ENCODE measurements at regions not wholly inside any gene's neighbourhood (a gene's known extent, or its start where the extent isn't known, plus 50 kb on each side); places are given as distances from the start of the nearest gene placed in this dataset.

DNA sequence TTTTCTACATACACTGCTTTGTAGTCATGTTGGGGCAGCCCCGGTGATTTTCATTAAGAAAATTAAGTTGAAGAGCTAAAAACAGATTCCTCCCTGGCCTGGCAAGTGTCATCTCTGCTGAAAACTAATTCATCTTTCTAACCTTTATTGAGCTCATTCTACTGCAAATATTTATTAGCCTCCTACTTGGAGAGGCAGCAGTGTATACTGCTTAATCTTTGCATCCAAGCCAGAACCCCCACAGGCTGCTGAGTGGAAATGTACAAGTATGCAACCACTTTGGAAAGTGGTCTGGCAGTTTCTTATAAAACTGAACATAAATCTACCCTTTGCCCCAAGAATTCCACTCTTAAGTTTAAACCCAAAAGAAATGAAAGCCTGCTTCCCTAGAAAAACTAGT lies 223.4 kb downstream of the DRD1 start:
- TF ChIP-seq PPARA (CRISPR knock-in tag; IDR thresholded peaks at IDR 0.05; ENCODE audit: borderline replicate concordance) (no peak), ZNF565 (CRISPR knock-in tag; conservative IDR thresholded peaks at IDR 0.05; ENCODE audit: low read depth) (no peak), ISL1 (CRISPR knock-in tag; IDR thresholded peaks at IDR 0.05) (no peak), ARNTL (CRISPR knock-in tag; IDR thresholded peaks at IDR 0.05; ENCODE audit: borderline replicate concordance, low read depth) (no peak), TOX (CRISPR knock-in tag; IDR thresholded peaks at IDR 0.05; ENCODE audit: borderline replicate concordance) (no peak), RARB (CRISPR knock-in tag; IDR thresholded peaks at IDR 0.05) (no peak)
- TF ChIP-seq, protein P1, sequence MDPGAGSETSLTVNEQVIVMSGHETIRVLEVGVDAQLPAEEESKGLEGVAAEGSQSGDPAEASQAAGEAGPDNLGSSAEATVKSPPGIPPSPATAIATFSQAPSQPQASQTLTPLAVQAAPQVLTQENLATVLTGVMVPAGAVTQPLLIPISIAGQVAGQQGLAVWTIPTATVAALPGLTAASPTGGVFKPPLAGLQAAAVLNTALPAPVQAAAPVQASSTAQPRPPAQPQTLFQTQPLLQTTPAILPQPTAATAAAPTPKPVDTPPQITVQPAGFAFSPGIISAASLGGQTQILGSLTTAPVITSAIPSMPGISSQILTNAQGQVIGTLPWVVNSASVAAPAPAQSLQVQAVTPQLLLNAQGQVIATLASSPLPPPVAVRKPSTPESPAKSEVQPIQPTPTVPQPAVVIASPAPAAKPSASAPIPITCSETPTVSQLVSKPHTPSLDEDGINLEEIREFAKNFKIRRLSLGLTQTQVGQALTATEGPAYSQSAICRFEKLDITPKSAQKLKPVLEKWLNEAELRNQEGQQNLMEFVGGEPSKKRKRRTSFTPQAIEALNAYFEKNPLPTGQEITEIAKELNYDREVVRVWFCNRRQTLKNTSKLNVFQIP (CRISPR knock-in tag; IDR thresholded peaks at IDR 0.05; ENCODE audit: borderline replicate concordance, low read depth): no peak
- TF ChIP-seq, protein P2, sequence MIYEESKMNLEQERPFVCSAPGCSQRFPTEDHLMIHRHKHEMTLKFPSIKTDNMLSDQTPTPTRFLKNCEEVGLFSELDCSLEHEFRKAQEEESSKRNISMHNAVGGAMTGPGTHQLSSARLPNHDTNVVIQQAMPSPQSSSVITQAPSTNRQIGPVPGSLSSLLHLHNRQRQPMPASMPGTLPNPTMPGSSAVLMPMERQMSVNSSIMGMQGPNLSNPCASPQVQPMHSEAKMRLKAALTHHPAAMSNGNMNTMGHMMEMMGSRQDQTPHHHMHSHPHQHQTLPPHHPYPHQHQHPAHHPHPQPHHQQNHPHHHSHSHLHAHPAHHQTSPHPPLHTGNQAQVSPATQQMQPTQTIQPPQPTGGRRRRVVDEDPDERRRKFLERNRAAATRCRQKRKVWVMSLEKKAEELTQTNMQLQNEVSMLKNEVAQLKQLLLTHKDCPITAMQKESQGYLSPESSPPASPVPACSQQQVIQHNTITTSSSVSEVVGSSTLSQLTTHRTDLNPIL (CRISPR knock-in tag; IDR thresholded peaks at IDR 0.05; ENCODE audit: low read depth): no peak
- TF ChIP-seq, protein P3, sequence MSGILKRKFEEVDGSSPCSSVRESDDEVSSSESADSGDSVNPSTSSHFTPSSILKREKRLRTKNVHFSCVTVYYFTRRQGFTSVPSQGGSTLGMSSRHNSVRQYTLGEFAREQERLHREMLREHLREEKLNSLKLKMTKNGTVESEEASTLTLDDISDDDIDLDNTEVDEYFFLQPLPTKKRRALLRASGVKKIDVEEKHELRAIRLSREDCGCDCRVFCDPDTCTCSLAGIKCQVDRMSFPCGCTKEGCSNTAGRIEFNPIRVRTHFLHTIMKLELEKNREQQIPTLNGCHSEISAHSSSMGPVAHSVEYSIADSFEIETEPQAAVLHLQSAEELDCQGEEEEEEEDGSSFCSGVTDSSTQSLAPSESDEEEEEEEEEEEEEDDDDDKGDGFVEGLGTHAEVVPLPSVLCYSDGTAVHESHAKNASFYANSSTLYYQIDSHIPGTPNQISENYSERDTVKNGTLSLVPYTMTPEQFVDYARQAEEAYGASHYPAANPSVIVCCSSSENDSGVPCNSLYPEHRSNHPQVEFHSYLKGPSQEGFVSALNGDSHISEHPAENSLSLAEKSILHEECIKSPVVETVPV (CRISPR knock-in tag; IDR thresholded peaks at IDR 0.05): no peak
- ATAC-seq: peak; percentile 50

DNA sequence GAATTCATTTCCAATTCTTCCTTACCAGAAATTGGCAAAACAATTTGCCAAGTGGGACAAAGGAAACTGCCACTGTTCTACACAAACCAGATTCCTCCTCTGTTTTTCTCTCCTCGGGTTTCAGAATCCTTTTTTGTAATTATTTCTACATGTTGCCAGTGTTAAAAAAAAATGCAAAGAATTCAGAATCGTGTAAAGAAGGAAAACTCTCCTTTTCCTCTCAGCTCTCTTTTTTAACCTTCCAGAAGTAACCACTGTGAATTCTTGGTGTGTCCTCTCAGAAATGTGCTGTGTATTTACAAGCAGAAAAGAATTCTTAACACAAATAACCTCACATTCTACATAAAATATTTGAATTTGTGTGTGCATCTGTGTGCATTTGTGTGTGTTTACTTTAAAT lies 224.6 kb downstream of the DRD1 start:
- TF ChIP-seq ZNF8 (CRISPR knock-in tag; IDR thresholded peaks at IDR 0.05) (no peak), ZC3H10 (CRISPR knock-in tag; IDR thresholded peaks at IDR 0.05) (no peak), ARNTL (CRISPR knock-in tag; IDR thresholded peaks at IDR 0.05; ENCODE audit: borderline replicate concordance, low read depth) (no peak), SNAI2 (CRISPR knock-in tag; IDR thresholded peaks at IDR 0.05) (no peak), ZNF565 (CRISPR knock-in tag; conservative IDR thresholded peaks at IDR 0.05; ENCODE audit: low read depth) (no peak), ZFP3 (CRISPR knock-in tag; IDR thresholded peaks at IDR 0.05) (no peak), RARB (CRISPR knock-in tag; IDR thresholded peaks at IDR 0.05) (no peak), BACH2 (CRISPR knock-in tag; IDR thresholded peaks at IDR 0.05; ENCODE audit: borderline replicate concordance) (no peak), ZFP30 (CRISPR knock-in tag; IDR thresholded peaks at IDR 0.05) (no peak), TOX (CRISPR knock-in tag; IDR thresholded peaks at IDR 0.05; ENCODE audit: borderline replicate concordance) (no peak), CSDC2 (CRISPR knock-in tag; IDR thresholded peaks at IDR 0.05) (no peak), OSR1 (CRISPR knock-in tag; IDR thresholded peaks at IDR 0.05) (no peak), TCF4 (CRISPR knock-in tag; IDR thresholded peaks at IDR 0.05; ENCODE audit: borderline replicate concordance) (no peak), ISL1 (CRISPR knock-in tag; IDR thresholded peaks at IDR 0.05) (no peak)
- TF ChIP-seq, protein P2 (CRISPR knock-in tag; IDR thresholded peaks at IDR 0.05; ENCODE audit: low read depth): no peak
- TF ChIP-seq, protein P1 (CRISPR knock-in tag; IDR thresholded peaks at IDR 0.05; ENCODE audit: borderline replicate concordance, low read depth): no peak
- TF ChIP-seq, protein P3 (CRISPR knock-in tag; IDR thresholded peaks at IDR 0.05): no peak
- ATAC-seq: no peak

DNA sequence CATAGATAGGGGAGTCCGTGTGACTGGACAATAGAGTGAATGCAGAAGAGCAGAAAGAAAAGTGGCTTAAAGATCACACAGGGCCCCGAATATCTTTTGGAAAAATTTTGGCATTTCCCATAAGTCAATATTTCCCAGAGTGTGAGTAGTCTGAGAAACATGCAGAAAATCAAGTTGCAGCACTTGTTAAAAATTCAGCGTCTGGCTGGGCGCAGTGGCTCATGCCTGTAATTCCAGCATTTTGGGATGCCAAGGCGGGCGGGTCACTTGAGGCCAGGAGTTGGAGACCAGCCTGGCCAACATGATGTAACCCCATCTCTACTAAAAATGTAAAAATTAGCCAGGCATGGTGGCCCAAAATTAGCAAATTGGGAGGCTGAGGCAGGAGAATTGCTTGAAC lies 227.0 kb downstream of the DRD1 start:
- TF ChIP-seq, protein P4, sequence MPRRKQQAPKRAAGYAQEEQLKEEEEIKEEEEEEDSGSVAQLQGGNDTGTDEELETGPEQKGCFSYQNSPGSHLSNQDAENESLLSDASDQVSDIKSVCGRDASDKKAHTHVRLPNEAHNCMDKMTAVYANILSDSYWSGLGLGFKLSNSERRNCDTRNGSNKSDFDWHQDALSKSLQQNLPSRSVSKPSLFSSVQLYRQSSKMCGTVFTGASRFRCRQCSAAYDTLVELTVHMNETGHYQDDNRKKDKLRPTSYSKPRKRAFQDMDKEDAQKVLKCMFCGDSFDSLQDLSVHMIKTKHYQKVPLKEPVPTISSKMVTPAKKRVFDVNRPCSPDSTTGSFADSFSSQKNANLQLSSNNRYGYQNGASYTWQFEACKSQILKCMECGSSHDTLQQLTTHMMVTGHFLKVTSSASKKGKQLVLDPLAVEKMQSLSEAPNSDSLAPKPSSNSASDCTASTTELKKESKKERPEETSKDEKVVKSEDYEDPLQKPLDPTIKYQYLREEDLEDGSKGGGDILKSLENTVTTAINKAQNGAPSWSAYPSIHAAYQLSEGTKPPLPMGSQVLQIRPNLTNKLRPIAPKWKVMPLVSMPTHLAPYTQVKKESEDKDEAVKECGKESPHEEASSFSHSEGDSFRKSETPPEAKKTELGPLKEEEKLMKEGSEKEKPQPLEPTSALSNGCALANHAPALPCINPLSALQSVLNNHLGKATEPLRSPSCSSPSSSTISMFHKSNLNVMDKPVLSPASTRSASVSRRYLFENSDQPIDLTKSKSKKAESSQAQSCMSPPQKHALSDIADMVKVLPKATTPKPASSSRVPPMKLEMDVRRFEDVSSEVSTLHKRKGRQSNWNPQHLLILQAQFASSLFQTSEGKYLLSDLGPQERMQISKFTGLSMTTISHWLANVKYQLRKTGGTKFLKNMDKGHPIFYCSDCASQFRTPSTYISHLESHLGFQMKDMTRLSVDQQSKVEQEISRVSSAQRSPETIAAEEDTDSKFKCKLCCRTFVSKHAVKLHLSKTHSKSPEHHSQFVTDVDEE (CRISPR knock-in tag; IDR thresholded peaks at IDR 0.05): no peak
- TF ChIP-seq GLIS3 (CRISPR knock-in tag; IDR thresholded peaks at IDR 0.05) (no peak), PPARA (CRISPR knock-in tag; IDR thresholded peaks at IDR 0.05; ENCODE audit: borderline replicate concordance) (no peak), ZNF70 (CRISPR knock-in tag; IDR thresholded peaks at IDR 0.05) (no peak), ZNF8 (CRISPR knock-in tag; IDR thresholded peaks at IDR 0.05) (no peak), ESRRG (CRISPR knock-in tag; IDR thresholded peaks at IDR 0.05) (no peak), ISL1 (CRISPR knock-in tag; IDR thresholded peaks at IDR 0.05) (no peak), TCF4 (CRISPR knock-in tag; IDR thresholded peaks at IDR 0.05; ENCODE audit: borderline replicate concordance) (no peak), OSR1 (CRISPR knock-in tag; IDR thresholded peaks at IDR 0.05) (no peak), ZFP3 (CRISPR knock-in tag; IDR thresholded peaks at IDR 0.05) (no peak), ZC3H10 (CRISPR knock-in tag; IDR thresholded peaks at IDR 0.05) (no peak), RARB (CRISPR knock-in tag; IDR thresholded peaks at IDR 0.05) (no peak), TOX (CRISPR knock-in tag; IDR thresholded peaks at IDR 0.05; ENCODE audit: borderline replicate concordance) (no peak)
- peak; percentile 41 for ATAC-seq
